ENCODE measurements at regions not wholly inside any gene's neighbourhood (a gene's known extent, or its start where the extent isn't known, plus 50 kb on each side); places are given as distances from the start of the nearest gene placed in this dataset.

DNA sequence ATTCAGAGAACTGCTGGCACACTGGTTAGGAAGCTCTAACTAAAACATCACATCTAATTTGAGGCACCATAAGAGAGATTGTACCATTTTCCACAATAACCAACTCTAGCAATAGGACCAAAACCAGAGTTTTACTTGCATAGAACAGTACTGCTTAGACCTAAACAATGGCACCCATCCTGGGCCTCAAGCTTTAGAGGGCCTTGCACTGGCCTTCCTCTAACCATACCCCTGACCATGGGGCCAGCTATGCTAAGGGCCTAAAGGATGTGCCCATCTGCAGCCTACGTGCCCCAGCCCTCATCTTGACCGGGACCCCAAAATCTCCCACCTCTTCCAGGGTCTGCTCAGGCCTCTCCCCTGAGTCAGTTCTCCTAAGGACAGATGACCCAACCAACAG, 74.4 kb upstream of the ARHGAP32 start:
- no peak for TF ChIP-seq CTCF (conservative IDR thresholded peaks at IDR 0.05; ENCODE audit: control insufficient read depth, insufficient read depth, low read depth, low read length)
- no peak overlapping the region for H3K4me3 ChIP-seq (ENCODE audit: control insufficient read depth, low read depth, low read length)
- DNase-seq (ENCODE audit: low read depth) = no peak

- DNase-seq (ENCODE audit: low read depth) = no peak
- no peak for TF ChIP-seq CTCF (conservative IDR thresholded peaks at IDR 0.05; ENCODE audit: control insufficient read depth, insufficient read depth, low read depth, low read length)
- no peak overlapping the region for H3K4me3 ChIP-seq (ENCODE audit: control insufficient read depth, low read depth, low read length)
Observed at GRCh38 chr11:129265125-129265788, 73.1 kb upstream of the ARHGAP32 start.

DNA sequence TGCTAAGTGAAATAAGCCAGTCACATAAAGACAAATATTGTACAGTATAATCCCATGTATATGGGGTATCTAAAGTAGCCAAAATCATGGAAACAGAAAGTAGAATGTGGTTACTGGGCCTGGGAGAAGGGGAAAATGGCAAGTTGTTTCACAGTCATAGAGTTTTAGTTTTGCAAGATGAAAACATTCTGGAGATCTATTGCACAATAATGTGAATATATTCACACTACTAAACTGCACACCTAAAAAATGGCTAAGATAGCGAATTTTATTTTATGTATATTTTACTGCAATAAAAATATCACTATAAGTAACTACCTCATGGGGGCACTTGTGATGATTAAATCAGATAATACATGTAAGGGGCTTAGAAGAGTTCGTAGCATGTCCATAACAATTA, 72.0 kb upstream of the ARHGAP32 start:
- no peak for DNase-seq (ENCODE audit: low read depth)
- H3K4me3 ChIP-seq (ENCODE audit: control insufficient read depth, low read depth, low read length) = no peak overlapping the region
- TF ChIP-seq CTCF (conservative IDR thresholded peaks at IDR 0.05; ENCODE audit: control insufficient read depth, insufficient read depth, low read depth, low read length) = no peak

DNA sequence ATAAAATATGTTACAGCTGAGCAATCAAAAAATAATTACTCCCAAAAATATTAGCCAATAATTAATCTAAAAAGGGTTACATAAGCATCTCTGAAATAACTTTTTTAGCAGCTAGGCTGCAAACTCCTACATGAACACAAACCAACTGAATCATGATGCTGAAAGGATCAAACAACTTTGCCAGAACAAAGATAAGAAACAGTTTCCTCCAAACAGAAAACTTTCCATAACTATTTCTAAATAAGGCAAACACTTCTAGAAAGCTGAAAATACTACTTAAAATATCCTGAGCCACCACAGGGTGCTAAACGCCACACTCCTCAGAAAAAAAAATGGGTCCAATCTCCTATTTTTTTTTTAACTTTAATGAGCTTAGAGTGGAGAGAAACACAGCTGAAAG, 68.6 kb upstream of the ARHGAP32 start:
- no peak for DNase-seq (ENCODE audit: low read depth)
- no peak overlapping the region for H3K4me3 ChIP-seq (ENCODE audit: control insufficient read depth, low read depth, low read length)
- TF ChIP-seq CTCF (conservative IDR thresholded peaks at IDR 0.05; ENCODE audit: control insufficient read depth, insufficient read depth, low read depth, low read length) = no peak

- no peak overlapping the region for H3K4me3 ChIP-seq (ENCODE audit: control insufficient read depth, low read depth, low read length)
- TF ChIP-seq CTCF (conservative IDR thresholded peaks at IDR 0.05; ENCODE audit: control insufficient read depth, insufficient read depth, low read depth, low read length) = no peak
- no peak for DNase-seq (ENCODE audit: low read depth)
Observed at GRCh38 chr11:129259931-129260348, 67.8 kb upstream of the ARHGAP32 start.

GRCh38 chr11:129258205-129258604, 66.1 kb upstream of the ARHGAP32 start:
- no peak for DNase-seq (ENCODE audit: low read depth)
- H3K4me3 ChIP-seq (ENCODE audit: control insufficient read depth, low read depth, low read length) = no peak overlapping the region
- TF ChIP-seq CTCF (conservative IDR thresholded peaks at IDR 0.05; ENCODE audit: control insufficient read depth, insufficient read depth, low read depth, low read length) = no peak

DNA sequence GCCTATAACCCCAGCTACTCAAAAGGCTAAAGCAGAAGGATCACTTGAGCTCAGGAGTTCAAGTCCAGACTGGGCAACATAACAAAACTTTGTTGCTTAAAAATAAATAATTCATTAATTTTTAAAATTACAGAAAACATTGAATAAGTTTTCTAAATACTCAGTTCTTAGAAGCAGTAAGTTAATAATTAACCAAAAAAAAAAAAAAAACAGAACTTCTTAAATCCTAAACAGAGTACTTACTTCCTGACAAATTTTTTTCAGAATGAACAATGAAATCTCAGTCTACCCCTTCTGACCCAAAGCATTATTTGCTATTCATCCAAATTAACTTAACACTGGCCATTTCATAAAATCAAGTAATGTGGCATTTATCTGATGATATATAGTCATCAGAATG, 65.4 kb upstream of the ARHGAP32 start:
- no peak overlapping the region for H3K4me3 ChIP-seq (ENCODE audit: control insufficient read depth, low read depth, low read length)
- TF ChIP-seq CTCF (conservative IDR thresholded peaks at IDR 0.05; ENCODE audit: control insufficient read depth, insufficient read depth, low read depth, low read length) = no peak
- DNase-seq (ENCODE audit: low read depth) = no peak
